ENCODE measurements at regions not wholly inside any gene's neighbourhood (a gene's known extent, or its start where the extent isn't known, plus 50 kb on each side); places are given as distances from the start of the nearest gene placed in this dataset.
A peak's percentile ranks its signal among the peaks of the same experiment; 100 is the strongest.

GRCh38 chr10:89952325-89952724, 250.9 kb downstream of the KIF20B start:
- TF ChIP-seq CTCF (IDR thresholded peaks at IDR 0.05; ENCODE audit: low read depth, low read length), result no peak
- no peak for DNase-seq (ENCODE audit: low read depth in 2 of 2)

GRCh38 chr10:89952751-89953150, 251.4 kb downstream of the KIF20B start:
- TF ChIP-seq CTCF (IDR thresholded peaks at IDR 0.05; ENCODE audit: low read depth, low read length), result no peak
- DNase-seq (ENCODE audit: low read depth in 2 of 2), result no peak
- no peak overlapping the region for H3K4me3 ChIP-seq (replicated peaks in 1 of 2; ENCODE audit: low read depth in 2 of 2, low read length in 2 of 2)

More at GRCh38 chr10:89952325-89952724, 250.9 kb downstream of the KIF20B start:
- no peak overlapping the region for H3K4me3 ChIP-seq (replicated peaks in 1 of 2; ENCODE audit: low read depth in 2 of 2, low read length in 2 of 2)

GRCh38 chr10:89954061-89954460, 252.7 kb downstream of the KIF20B start:
- no peak for TF ChIP-seq CTCF (IDR thresholded peaks at IDR 0.05; ENCODE audit: low read depth, low read length)
- DNase-seq (ENCODE audit: low read depth in 2 of 2), result no peak
- H3K4me3 ChIP-seq (replicated peaks in 1 of 2; ENCODE audit: low read depth in 2 of 2, low read length in 2 of 2), result no peak overlapping the region

- peak; percentile 29 for TF ChIP-seq CTCF (IDR thresholded peaks at IDR 0.05; ENCODE audit: low read depth, low read length)
- H3K4me3 ChIP-seq (replicated peaks in 1 of 2; ENCODE audit: low read depth in 2 of 2, low read length in 2 of 2), result no peak overlapping the region
- DNase-seq (ENCODE audit: low read depth in 2 of 2), result peak; percentile 22 to 25
Measured at GRCh38 chr10:89954787-89955566, 253.6 kb downstream of the KIF20B start.

- no peak overlapping the region for H3K4me3 ChIP-seq (replicated peaks in 1 of 2; ENCODE audit: low read depth in 2 of 2, low read length in 2 of 2)
- TF ChIP-seq CTCF (IDR thresholded peaks at IDR 0.05; ENCODE audit: low read depth, low read length), result no peak
- DNase-seq (ENCODE audit: low read depth in 2 of 2), result no peak
Measured at GRCh38 chr10:89959433-89960110, 258.2 kb downstream of the KIF20B start.

- H3K4me3 ChIP-seq (replicated peaks in 1 of 2; ENCODE audit: low read depth in 2 of 2, low read length in 2 of 2), result no peak overlapping the region
- no peak for DNase-seq (ENCODE audit: low read depth in 2 of 2)
- no peak for TF ChIP-seq CTCF (IDR thresholded peaks at IDR 0.05; ENCODE audit: low read depth, low read length)
Measured at GRCh38 chr10:89963451-89964102, 262.2 kb downstream of the KIF20B start.
